GM19239 (cell line): ENCODE measurements at regions not wholly inside any gene's neighbourhood (a gene's known extent, or its start where the extent isn't known, plus 50 kb on each side); places are given as distances from the start of the nearest gene placed in this dataset.

Experiments
- DNase-seq: peaks from one replicate; pipeline ENCODE4 v3.0.0; 2011; ENCODE audit warnings: low spot score; ENCODE audit not compliant: insufficient read length
- FAIRE-seq: peaks from 2 replicates; lab custom pipeline; 2011; peaks lifted over from hg19 to GRCh38; lab: Jason Lieb, UNC

DNA sequence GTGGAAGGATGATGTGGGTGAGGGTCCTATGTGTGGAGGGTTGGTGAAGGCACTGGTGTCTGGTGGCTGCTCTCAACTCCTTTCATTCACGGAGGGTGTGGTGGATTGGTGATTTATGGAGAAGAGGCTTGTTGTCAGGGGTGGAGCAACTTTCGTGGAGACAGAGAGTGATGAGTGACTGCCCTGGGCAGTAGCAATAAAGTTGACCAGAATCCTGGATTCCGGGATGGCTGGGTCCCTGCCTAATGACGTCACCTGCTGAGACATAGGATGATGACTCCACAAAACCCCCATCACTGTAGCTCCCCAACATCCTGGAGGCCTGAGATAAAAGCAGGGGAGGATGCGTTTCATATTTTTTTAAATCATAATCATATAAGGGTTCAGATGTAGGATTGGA, 193.0 kb downstream of the ACKR3 start:
- DNase-seq (no peak), FAIRE-seq (no peak)

DNA sequence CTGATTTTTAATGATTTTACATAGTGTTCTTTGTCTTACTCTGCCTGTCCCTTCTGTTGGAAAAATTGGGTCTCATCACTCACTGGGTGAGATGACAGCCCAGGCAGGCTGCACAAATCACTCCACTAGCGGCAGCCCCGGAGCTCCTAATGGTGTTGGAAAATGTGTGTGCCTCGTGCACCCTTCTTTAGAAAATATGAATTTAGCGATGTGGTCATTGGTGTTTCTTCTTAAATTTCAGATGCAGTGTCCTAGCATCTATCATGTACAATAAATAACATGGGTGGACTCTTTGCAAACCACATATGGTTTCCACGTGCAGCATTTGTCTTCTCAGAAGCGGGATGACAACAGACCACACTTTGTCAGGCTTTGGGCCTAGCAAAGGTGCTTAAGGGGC, 194.2 kb downstream of the ACKR3 start:
- DNase-seq (no peak), FAIRE-seq (no peak)

DNA sequence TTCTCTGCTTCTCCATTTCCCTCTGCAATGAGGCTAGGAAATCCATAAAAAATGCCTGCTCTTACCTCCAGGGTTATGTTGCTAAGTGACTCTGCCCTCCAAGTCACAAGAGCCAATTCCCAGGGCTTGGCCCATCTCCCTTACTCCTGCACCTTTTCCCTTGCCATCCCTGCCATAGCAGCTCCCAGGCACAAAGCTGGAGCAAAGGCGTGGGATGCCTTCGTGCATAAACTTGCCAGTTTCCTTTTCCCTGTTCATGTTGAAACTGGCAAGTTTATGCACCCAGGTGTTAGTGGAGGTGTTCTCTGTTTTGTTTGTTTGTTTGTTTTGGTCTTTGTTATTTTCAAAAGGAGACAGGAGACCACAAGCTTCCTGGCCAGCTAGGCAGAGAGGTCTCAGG, 195.1 kb downstream of the ACKR3 start:
- DNase-seq (no peak), FAIRE-seq (no peak)

DNA sequence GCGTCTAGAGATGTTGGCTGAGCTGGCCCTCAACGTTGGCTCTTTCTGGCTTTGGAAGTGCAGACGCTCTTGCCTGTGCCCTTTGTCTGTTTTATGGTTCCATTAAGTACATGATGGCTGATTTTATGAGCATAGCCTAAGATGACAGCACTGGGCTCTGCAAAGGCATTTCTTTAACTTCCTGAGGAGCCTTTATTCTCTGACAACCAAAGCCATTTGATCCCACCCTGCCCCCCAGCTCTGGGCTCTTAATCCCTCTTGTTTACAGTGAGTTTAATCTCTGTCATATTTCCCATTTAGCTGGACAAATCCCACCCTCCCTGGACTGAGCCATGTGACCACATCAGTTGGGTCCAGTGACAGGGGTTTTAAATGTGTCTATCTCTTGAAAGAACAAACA, 195.9 kb downstream of the ACKR3 start:
- DNase-seq = no peak
- FAIRE-seq = no peak

DNA sequence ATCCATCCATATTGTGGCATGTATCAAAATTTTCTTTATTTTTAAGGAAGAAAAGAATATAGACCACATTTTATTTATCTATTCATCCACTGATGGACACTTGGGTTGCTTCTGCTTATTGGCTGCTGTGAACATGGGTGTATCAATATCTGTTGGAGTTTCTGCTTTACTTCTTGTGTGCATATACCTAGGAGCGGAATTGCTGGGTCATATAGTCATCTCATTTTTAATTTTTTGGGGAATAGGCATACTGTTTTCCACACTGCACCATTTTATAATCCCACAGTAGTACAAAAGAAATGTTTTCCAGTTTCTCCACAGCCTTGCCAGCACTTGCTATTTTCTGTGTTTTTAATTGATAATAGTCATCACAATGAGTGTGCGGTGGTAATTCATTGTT, 197.2 kb downstream of the ACKR3 start:
- FAIRE-seq = no peak
- no peak for DNase-seq

DNA sequence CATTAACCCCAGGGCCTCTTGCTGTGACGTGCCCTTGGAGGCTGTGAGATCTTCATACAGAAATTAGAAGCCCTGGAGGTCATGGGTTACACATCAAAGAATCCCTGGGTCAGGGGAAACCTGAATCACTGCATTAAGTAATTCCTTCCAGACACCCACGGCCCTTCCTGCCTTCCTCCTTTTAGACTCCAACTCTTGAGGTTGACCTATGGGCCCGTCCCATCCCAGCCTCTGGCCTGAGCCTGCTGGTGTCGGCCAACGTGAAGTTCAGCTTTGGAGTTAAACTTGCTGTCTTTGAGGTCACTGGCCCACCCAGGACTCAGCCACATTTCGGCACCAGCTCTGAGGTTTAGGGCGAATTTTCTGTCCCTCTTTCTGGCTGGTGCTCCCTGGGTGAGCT, 198.3 kb downstream of the ACKR3 start:
- DNase-seq = no peak
- FAIRE-seq = no peak

DNA sequence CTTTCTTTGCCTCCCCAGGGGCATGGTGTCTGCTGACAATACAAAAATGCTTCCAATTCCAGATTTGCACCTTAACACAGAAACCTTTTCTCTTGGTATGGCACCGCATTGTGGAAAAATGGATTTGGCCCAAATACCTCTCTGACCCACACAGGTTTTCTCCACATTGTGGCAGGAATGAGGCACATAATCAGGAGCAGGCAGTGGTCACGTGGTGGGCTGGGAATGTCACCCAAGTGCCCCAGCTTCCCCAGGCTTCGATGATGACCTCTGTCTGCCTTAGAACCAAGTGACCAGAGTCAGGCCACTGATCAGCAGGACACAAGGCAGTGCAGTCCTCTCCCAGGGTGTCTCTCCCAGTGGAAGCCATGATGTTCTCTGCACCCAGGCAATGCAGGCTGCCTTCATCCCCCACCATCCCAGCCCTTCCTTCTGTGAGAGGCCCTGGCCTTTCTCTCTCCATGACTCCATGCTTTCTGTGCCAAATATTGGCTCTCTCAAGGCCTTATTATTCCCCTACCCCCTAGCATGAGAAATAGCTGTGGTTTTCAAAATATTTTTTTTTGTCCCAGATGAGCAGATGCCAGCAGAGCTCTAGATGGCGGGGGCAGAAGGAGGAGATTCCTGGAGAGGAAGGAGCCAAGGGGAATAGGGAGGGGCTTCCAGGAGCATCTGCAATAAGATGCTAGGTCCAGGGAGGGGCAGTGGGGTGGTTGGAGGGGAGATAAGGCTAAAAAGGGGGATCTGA, 198.9 kb downstream of the ACKR3 start:
- no peak for DNase-seq
- no peak for FAIRE-seq

DNA sequence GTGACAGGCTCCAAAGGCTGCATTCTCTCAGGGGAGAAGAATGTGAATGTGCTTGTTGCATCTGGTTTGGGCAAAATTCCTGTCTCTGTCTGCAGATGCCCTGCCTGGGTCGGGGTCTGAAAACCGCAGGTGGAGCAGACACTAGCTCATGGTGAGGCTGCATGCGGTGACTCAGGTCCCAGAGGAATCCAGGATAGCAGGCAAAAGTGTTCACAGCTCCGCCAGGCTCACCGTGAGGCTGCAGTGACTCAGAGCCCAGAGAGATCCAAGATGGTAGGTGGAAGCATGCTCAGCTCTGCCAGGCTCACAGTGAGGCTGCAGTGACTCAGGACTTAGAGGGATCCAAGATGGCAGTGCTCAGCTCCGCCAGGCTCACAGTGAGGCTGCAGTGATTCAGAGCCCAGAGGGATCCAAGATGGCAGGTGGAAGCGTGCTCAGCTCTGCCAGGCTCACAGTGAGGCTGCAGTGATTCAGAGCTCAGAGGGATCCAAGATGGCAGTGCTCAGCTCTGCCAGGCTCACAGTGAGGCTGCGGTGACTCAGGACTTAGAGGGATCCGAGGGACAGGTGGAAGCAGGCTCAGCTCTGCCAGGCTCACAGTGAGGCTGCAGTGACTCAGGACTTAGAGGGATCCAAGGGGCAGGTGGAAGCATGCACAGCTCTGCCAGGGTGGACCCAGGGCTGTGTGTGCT, 200.5 kb downstream of the ACKR3 start:
- FAIRE-seq (no peak), DNase-seq (no peak)

DNA sequence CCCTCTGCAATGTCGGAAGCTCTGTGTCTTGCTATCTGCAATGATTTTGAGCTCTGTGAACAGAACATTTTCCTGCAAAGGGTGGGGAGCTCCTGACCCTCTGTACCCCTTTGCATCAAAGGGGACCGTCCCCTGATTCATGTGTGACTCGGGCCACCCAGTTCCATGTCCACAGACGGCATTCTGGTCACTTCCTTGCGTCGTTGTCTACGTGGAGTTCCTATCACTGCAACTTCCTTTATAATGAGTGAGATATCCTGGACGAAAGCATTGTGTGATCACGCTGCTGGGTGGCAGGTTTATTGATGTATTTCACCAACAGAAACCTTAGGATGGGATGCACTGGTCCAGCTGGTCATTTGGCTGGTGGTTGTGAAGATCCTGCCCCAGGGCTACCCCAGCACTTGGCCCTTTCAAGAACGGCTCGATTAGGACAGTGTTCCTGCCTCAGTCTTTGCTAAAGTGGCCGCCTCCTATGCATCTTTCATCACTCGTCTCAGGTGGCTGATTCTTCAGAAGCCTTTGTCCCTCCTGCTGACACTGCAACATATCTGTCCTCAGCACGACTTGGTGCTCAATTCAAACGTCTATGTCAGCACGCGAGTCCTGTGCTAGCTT, 202.7 kb downstream of the ACKR3 start:
- FAIRE-seq = no peak
- no peak for DNase-seq

DNA sequence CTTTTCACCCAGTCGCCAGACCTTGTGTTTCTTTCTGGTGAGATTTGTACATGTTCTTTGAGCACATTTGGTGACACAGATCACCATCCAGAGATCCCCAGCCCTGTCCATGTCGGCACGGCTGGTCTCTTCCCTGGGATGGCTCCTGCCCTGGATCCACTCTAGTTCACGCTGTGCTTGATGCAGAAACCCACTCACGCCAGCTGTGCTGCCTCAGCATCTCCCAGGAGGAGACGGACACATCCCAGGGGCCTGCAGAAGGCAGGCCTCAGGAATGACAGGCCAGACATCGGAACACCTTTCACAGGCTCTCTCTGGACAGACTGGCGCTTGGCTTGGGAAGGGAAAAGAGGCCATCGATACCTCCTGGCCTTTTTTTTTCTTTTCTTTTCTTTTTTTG, 203.6 kb downstream of the ACKR3 start:
- no peak for FAIRE-seq
- DNase-seq = no peak

DNA sequence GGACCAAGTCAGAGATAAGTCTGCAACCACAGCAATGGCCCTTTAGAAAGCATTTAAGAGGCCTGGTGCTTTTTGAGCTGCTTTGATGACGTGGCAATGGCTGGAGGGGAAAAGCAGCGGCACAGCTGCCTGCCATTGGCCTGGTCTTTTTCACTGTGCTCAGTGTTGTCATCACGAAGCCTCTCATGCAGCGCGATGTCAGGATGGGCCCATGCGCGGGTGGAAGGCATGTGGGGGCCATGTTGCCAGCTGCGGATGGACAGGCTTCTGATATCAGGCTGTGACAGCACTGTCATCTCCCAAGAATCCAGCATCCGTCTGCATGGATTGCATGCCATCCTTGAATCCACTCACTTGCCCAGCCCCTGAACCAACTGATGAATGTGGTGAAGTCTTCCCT, 204.5 kb downstream of the ACKR3 start:
- FAIRE-seq (no peak), DNase-seq (no peak)

DNA sequence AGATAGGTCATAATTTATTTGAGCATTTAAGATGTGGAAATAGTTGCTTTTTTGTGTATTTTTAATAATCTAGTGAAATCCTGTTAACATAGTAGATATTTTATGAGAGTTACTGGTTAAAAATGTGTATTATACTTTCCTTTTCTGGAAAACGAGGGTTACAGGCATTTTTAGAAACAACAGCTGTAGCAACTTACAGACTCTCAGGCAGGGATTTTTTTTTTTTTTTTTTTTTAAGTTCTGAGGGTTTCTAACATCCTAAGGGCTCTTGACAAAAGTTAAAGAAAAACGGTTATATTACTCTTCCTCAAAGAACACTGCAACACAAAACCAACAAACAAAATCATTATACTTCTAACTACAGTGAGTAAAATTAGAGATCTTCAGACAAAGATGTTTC, 205.9 kb downstream of the ACKR3 start:
- FAIRE-seq = no peak
- DNase-seq = no peak

DNA sequence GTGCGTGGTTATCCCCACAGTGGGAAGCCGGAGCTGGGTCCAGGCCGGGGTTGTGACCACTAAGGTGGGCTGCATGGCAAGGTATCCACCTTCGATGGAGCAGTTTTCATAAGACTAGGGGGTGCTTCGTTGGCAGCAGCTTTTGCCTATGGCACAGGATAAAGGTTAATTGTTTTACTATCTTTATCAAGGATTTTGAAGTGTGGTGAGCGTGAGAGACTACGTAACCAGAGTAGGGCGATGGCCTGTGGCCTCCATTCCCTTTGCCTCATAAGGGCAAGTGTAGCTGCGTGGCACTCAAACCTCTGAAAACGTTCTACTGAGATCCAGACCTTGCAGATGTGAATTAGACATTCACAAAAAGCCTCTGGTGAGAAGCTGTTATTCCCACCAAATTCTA, 206.6 kb downstream of the ACKR3 start:
- no peak for DNase-seq

DNA sequence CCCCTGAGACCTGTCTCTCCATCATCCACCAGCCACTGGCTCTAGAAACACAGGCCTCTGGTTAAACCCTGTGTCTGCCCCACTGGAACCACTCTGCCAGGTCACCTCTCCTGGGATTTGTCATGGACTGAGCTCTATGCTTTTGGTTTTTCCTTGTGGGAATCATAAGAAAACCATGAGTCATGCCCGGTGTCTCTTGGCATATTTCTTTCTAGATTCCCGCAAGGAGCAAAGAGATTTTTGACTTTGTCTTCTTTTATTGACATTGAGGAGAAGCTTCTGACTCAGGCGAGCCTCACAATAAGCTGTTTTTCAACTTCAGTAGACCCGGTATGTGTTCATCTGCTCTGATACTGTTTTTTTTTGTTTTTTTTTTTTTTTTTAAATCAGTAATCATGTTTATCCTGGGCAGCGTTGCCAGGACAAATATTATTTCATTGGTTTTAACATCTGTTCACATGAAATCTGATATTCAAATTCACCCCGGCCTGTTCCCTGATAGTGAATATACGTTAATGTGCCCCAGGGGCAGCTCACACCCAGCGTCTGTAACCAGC, 207.1 kb downstream of the ACKR3 start:
- FAIRE-seq = no peak
- DNase-seq = no peak

More for the DNA sequence above, 206.6 kb downstream of the ACKR3 start:
- no peak for FAIRE-seq

DNA sequence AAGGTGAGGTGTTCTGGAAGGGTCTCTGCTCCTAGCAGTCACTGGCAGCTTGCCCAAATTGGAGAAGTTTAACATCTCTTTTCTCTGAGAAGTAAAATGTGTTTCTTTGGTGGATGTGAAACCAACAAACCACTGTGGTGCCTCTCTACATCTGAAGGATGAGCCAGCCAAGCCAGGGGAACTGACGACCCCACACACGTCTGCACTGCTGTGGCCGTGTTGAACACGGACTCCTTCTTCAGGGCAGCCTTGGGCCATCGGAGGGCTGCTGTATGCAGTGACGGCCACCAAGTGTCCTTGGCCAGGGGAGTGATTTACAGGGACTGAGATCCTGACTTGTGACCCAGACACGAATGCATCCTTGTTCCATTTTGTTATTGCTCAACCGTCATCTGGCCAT, 207.8 kb downstream of the ACKR3 start:
- FAIRE-seq = no peak
- no peak for DNase-seq

DNA sequence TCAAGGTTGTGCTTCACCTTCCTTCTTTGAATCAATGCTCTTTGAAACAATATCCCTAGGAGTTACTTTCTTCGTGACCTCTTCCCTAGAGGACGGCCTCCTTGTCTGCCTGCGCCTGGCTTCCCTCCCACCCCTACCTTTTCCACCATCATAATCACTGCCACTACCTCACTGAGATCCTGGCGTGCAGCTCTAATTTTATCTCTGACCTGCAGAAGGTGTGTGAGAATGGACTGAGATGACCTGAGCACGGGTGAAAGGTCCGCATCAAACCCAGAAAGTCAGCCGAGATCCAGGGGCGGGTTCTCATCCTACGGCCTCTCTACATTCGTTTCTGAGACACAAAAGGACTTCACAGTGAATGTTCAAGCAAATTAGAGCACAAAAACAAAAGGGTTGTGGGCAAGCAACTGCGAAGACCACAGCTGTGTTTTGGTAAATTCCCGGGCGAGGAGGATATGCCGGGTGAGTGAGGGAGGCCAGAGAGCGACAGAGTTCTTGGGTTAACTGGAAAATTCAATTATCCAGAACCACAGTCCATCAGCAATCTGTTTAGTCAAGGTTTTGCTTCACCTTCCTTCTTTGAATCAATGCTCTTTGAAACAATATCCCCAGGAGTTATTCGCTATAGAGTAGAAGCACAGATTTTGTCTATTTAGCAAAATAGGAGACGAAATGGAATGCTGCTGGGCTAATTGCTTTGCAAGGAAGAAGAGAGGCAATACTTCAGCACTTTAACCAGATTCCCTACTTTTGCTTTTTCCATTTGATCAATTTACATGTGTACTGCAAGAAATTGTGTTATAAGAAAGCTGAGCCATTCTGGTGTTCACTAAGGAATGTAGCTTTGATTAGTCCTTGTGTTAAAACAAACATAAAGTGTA, 212.6 kb downstream of the ACKR3 start:
- no peak for DNase-seq
- no peak for FAIRE-seq

DNA sequence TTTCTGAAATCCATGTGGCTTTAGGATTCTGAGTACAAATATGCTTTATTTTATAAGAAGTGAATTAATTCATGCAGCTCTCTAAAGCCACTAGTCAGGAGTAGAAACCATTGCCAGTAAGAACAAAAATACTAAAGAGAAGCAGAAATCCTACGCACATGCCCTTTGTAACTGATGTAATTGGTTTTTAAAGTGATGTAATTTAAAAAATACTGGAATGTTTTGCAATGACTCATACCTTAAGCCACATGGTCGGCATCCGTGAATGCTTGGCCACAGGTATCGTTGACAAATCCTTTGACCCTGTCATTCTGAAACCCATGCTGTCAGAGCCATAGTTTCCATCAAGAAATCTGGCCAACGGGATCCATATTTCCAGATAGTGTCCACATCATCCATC, 213.3 kb downstream of the ACKR3 start:
- DNase-seq (no peak), FAIRE-seq (no peak)

DNA sequence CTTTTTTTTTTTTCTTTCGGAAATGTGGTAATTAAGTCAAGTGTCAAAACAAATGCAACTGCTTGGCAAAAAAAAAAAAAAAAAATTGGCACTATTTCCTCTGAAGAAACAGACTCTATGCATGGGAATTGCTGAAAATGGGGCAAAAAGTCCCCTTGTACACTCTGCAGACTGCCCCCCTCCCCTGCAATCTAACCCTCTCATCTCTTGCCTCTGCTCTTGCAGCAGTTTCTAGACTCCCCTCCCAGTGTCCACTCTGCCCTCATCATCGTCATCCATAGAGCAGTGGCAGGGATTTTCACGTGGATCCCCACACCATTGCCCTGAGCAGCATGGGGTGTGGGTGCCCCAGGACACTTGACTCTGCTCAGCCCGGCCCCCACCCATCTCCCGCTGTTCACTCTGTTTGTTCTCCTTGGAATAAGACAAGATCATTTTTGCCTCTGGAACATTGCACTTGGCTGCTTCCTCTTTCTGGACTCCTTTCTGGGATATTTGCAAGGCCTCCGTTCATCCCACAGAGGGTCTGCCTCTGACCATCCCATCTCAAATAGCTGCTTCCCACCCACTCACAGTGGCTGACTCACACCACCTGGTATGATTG, 213.9 kb downstream of the ACKR3 start:
- DNase-seq (no peak), FAIRE-seq (no peak)

DNA sequence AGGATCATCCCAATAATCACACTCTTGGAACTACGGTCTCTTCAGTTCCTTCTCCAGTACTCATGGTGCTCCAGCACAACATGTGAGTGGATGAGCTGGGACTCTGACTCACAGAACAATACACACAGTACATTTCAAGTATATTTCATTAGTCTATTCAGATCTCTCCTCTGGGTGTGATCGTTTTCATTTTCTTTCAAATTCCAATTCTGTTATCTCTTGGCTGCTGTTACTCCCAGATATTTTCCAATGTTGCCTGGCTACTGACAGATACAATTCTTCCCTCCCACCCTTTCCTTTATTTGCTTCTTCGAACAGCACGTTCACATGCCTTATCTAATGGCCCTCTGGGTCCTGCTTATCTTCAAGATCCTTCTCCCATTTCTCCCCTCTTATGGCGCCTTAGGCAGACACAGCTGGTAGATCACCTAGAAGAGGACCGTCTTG, 216.0 kb downstream of the ACKR3 start:
- DNase-seq (no peak), FAIRE-seq (no peak)

DNA sequence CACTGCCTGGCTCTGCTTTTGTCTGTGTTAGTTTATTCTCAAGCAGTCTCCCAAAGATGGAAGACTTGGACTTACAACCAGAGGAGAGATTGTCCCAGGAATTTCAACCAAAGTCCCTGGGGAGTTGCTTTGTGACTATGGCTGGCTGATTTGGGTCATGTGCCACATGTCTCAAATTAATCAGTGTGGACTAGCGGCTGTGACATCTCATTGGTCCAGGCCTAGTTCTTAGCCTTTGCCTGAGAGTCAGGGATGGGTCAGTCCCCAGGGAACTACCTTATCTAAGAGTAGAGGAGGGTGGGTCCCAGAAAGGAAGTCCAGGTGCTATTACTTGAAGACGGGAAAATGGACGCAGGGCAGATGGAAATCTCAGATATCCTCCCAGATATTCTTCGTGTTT, 217.1 kb downstream of the ACKR3 start:
- FAIRE-seq (no peak), DNase-seq (no peak)
